Adrenal gland (tissue), 5 donors: ENCODE measurements at regions not wholly inside any gene's neighbourhood (a gene's known extent, or its start where the extent isn't known, plus 50 kb on each side); places are given as distances from the start of the nearest gene placed in this dataset.

Source experiments
- POLR2A ChIP-seq, 2 donors: fragments of 450-650 bp; IDR thresholded peaks; one replicate each; pipeline ENCODE4 v1.6.1; 2017; ENCODE audit warnings: antibody characterized with exemption in 2 of 2, mild to moderate bottlenecking in 2 of 2, moderate library complexity in 1 of 2
- TF ChIP-seq, protein P1 (sequence below), 6 experiments: fragments of 450-650 bp in 4 of 6; fragments of 200-600 bp in 2 of 6; sonication (generic) in 1 of 6; IDR thresholded peaks; 1 replicate in 5 of 6; 2 replicates in 1 of 6; pipeline versions ENCODE4 v1.5.1 to v1.8.0; 2016 to 2021; ENCODE audit warnings: antibody characterized with exemption in 6 of 6, mild to moderate bottlenecking in 2 of 6, moderate library complexity in 1 of 6
- donor health status: DM: no; HTN: no; CAD: no.

DNA sequence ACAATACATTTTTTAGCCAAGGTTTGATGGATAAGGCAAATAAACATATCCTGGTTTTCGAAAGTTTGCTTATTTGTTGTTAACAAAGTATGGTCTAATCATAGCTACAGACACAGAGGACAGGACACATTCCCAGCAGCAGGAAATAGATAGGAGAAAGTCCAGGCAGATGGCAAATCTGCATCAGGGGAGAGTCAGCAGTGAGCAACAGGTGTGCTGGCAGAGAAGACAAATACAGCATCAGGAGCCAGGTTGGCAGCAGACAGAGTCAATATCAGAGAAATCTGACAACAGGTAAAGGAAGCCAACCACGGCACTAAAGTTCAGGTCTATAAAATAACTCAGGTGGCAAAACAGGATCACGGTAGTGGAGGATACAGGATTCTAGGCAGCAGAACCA, 210.7 kb upstream of the PTBP2 start:
- TF ChIP-seq POLR2A (IDR thresholded peaks at IDR 0.05): no peak
- TF ChIP-seq, protein P1, sequence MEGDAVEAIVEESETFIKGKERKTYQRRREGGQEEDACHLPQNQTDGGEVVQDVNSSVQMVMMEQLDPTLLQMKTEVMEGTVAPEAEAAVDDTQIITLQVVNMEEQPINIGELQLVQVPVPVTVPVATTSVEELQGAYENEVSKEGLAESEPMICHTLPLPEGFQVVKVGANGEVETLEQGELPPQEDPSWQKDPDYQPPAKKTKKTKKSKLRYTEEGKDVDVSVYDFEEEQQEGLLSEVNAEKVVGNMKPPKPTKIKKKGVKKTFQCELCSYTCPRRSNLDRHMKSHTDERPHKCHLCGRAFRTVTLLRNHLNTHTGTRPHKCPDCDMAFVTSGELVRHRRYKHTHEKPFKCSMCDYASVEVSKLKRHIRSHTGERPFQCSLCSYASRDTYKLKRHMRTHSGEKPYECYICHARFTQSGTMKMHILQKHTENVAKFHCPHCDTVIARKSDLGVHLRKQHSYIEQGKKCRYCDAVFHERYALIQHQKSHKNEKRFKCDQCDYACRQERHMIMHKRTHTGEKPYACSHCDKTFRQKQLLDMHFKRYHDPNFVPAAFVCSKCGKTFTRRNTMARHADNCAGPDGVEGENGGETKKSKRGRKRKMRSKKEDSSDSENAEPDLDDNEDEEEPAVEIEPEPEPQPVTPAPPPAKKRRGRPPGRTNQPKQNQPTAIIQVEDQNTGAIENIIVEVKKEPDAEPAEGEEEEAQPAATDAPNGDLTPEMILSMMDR (IDR thresholded peaks at IDR 0.05): no peak
